Nephron progenitor cell (in vitro differentiated cells): ENCODE measurements at regions not wholly inside any gene's neighbourhood (a gene's known extent, or its start where the extent isn't known, plus 50 kb on each side); places are given as distances from the start of the nearest gene placed in this dataset.

Source experiments
- DNase-seq: peaks from one replicate; pipeline ENCODE4 v3.0.0; 2021
- H3K27ac Mint-ChIP-seq: 2 replicates; pipeline ENCODE4 v1.8.0; 2021; ENCODE audit warnings: mild to moderate bottlenecking, moderate library complexity, mixed read lengths
- H3K27me3 Mint-ChIP-seq: 2 replicates; pipeline ENCODE4 v1.8.0; 2021; ENCODE audit warnings: mild to moderate bottlenecking, low read depth, mixed read lengths; ENCODE audit not compliant: poor library complexity
- H3K36me3 Mint-ChIP-seq: 2 replicates; pipeline ENCODE4 v1.8.0; 2021; ENCODE audit warnings: low read depth, mixed read lengths
- H3K4me1 Mint-ChIP-seq: 2 replicates; pipeline ENCODE4 v1.8.0; 2021; ENCODE audit warnings: mixed read lengths
- H3K4me3 Mint-ChIP-seq: 2 replicates; pipeline ENCODE4 v1.8.0; 2021; ENCODE audit warnings: mild to moderate bottlenecking, moderate library complexity, mixed read lengths
- H3K9me3 Mint-ChIP-seq: 2 replicates; pipeline ENCODE4 v1.8.0; 2021; ENCODE audit warnings: mild to moderate bottlenecking, moderate library complexity, mixed read lengths
- CTCF ChIP-seq: fragments of 200-600 bp; sonication (generic); IDR thresholded peaks from 2 replicates; pipeline ENCODE4 v1.5.0; 2021; ENCODE audit warnings: antibody characterized with exemption

- Mint-ChIP-seq H3K4me3 (no peak overlapping the region), H3K27ac (no peak overlapping the region), H3K36me3 (no peaks in the 10 kb centered on the region), H3K4me1 (peaks cover 20% of the 10 kb centered on the region), H3K9me3 (peaks cover 25% of the 10 kb centered on the region), H3K27me3 (peaks cover 7% of the 10 kb centered on the region)
- TF ChIP-seq CTCF = no peak
- DNase-seq = peak; percentile 8
Measured at GRCh38 chr15:26294059-26294689, 431.0 kb upstream of the ATP10A start.

- peaks cover 47% of the 10 kb centered on the region for H3K9me3 Mint-ChIP-seq
- peaks cover 10% of the 10 kb centered on the region for H3K36me3 Mint-ChIP-seq
- H3K27me3 Mint-ChIP-seq = no peaks in the 10 kb centered on the region
- no peaks in the 10 kb centered on the region for H3K4me1 Mint-ChIP-seq
- no peak for DNase-seq
- no peak overlapping the region for H3K4me3 Mint-ChIP-seq
- TF ChIP-seq CTCF = no peak
- no peak overlapping the region for H3K27ac Mint-ChIP-seq
Measured at GRCh38 chr15:26287381-26287780, 424.3 kb upstream of the ATP10A start.

GRCh38 chr15:26280281-26280680 is 417.2 kb upstream of the ATP10A start:
- DNase-seq = no peak
- Mint-ChIP-seq H3K36me3 (no peaks in the 10 kb centered on the region), H3K4me1 (no peaks in the 10 kb centered on the region), H3K9me3 (no peaks in the 10 kb centered on the region), H3K4me3 (no peak overlapping the region), H3K27me3 (peaks cover 3% of the 10 kb centered on the region), H3K27ac (no peak overlapping the region)
- no peak for TF ChIP-seq CTCF

- DNase-seq = no peak
- no peak overlapping the region for H3K4me3 Mint-ChIP-seq
- no peaks in the 10 kb centered on the region for H3K36me3 Mint-ChIP-seq
- H3K4me1 Mint-ChIP-seq = peaks cover 14% of the 10 kb centered on the region
- no peak overlapping the region for H3K27ac Mint-ChIP-seq
- peaks cover 3% of the 10 kb centered on the region for H3K27me3 Mint-ChIP-seq
- TF ChIP-seq CTCF = no peak
- peaks cover 3% of the 10 kb centered on the region for H3K9me3 Mint-ChIP-seq
Measured at GRCh38 chr15:26261966-26262365, 398.8 kb upstream of the ATP10A start.

GRCh38 chr15:26261413-26261812 is 398.3 kb upstream of the ATP10A start:
- no peak for DNase-seq
- TF ChIP-seq CTCF = no peak
- Mint-ChIP-seq H3K27ac (no peak overlapping the region), H3K4me1 (peaks cover 14% of the 10 kb centered on the region), H3K4me3 (no peak overlapping the region), H3K27me3 (peaks cover 3% of the 10 kb centered on the region), H3K36me3 (no peaks in the 10 kb centered on the region), H3K9me3 (no peaks in the 10 kb centered on the region)

- H3K4me1 Mint-ChIP-seq = peaks cover 14% of the 10 kb centered on the region
- no peaks in the 10 kb centered on the region for H3K9me3 Mint-ChIP-seq
- H3K36me3 Mint-ChIP-seq = no peaks in the 10 kb centered on the region
- no peak overlapping the region for H3K4me3 Mint-ChIP-seq
- peak; percentile 47 for DNase-seq
- H3K27me3 Mint-ChIP-seq = peaks cover 3% of the 10 kb centered on the region
- no peak overlapping the region for H3K27ac Mint-ChIP-seq
- peak; percentile 81 for TF ChIP-seq CTCF
Measured at GRCh38 chr15:26260517-26261133, 397.5 kb upstream of the ATP10A start.
